Keratinocyte (primary cell): ENCODE measurements at regions not wholly inside any gene's neighbourhood (a gene's known extent, or its start where the extent isn't known, plus 50 kb on each side); places are given as distances from the start of the nearest gene placed in this dataset.
"Not testable (repeated sequence)": the region's sequence is repeated elsewhere in the genome, so short reads cannot be mapped to it uniquely, and the experiment has no call there.

Experiments used
- CTCF ChIP-seq, 3 experiments: IDR thresholded peaks in 1 of 3; conservative IDR thresholded peaks in 1 of 3; optimal IDR thresholded peaks in 1 of 3; 2 replicates in 2 of 3; 3 replicates in 1 of 3; pipeline versions ENCODE3 to v1.5.1; 2011; ENCODE audit warnings: low read length in 3 of 3, mild to moderate bottlenecking in 3 of 3, moderate library complexity in 2 of 3, control low read depth in 1 of 3, inconsistent platforms in 1 of 3; ENCODE audit not compliant: insufficient read depth in 2 of 3; ENCODE audit errors: extremely low read depth in 1 of 3
- EZH2 ChIP-seq: IDR thresholded peaks from one replicate; pipeline ENCODE4 v1.6.1; 2012; ENCODE audit warnings: inconsistent platforms, mild to moderate bottlenecking, low read length, moderate library complexity

GRCh38 chr16:29222008-29222407 lies 184.5 kb downstream of the NPIPB11 start:
- TF ChIP-seq CTCF (optimal IDR thresholded peaks at IDR 0.05 in 1 of 3, IDR thresholded peaks at IDR 0.05 in 1 of 3, conservative IDR thresholded peaks at IDR 0.05 in 1 of 3; ENCODE audit: extremely low read depth in 1 of 3, insufficient read depth in 2 of 3, low read length in 3 of 3); EZH2: not testable (repeated sequence)
